ENCODE measurements at regions not wholly inside any gene's neighbourhood (a gene's known extent, or its start where the extent isn't known, plus 50 kb on each side); places are given as distances from the start of the nearest gene placed in this dataset.

GRCh38 chr10:78553792-78554191 is 515.0 kb upstream of the ZMIZ1 start:
- TF ChIP-seq CTCF (IDR thresholded peaks at IDR 0.05; ENCODE audit: low read length): no peak
- TF ChIP-seq EZH2 (IDR thresholded peaks at IDR 0.05; ENCODE audit: borderline replicate concordance, low read length): no peak
